ENCODE measurements at regions not wholly inside any gene's neighbourhood (a gene's known extent, or its start where the extent isn't known, plus 50 kb on each side); places are given as distances from the start of the nearest gene placed in this dataset.

GRCh38 chr13:85262499-85262898 lies 536.7 kb downstream of the SLITRK6 start:
- TF ChIP-seq CTCF (conservative IDR thresholded peaks at IDR 0.05; ENCODE audit: low read depth, low read length) = no peak
- no peak for TF ChIP-seq CHD1 (IDR thresholded peaks at IDR 0.05; ENCODE audit: low read depth, low read length)

Data from IMR-90 (cell line).